ENCODE measurements at regions not wholly inside any gene's neighbourhood (a gene's known extent, or its start where the extent isn't known, plus 50 kb on each side); places are given as distances from the start of the nearest gene placed in this dataset.

GRCh38 chr1:79588719-79589118 is 582.2 kb upstream of the ADGRL4 start:
- Histone ChIP-seq H3K4ac (replicated peaks; ENCODE audit: insufficient read length, low read depth, low read length) (peak overlapping the region; percentile 75), H4K8ac (ENCODE audit: extremely low read depth, insufficient read depth, low read length) (no peak overlapping the region), H3K56ac (replicated peaks; ENCODE audit: insufficient read length, low read depth, low read length) (no peak overlapping the region), H2AK5ac (ENCODE audit: low read depth, low read length) (no peak overlapping the region), H3K9ac (replicated peaks in 1 of 4; ENCODE audit: extremely low read depth in 1 of 4, low read depth in 3 of 4, low read length in 3 of 4) (no peak overlapping the region), H2BK12ac (ENCODE audit: low read depth, low read length) (no peak overlapping the region), H2AFZ (ENCODE audit: low read length) (no peak overlapping the region), H3K27ac (ENCODE audit: low read depth, low read length) (no peak overlapping the region; the same call in 1 of the 2 replicates), H4K91ac (replicated peaks; ENCODE audit: insufficient read length, low read length) (no peak overlapping the region), H3K9me3 (ENCODE audit: insufficient read depth in 2 of 2, low read depth in 1 of 2, low read length in 1 of 2) (peaks cover 5 to 7% of the 10 kb centered on the region in 2 experiments; a peak in 3 of 4 replicates), H3K79me2 (ENCODE audit: control insufficient read depth in 1 of 2, insufficient read depth in 2 of 2, low read length in 2 of 2) (no peaks in the 10 kb centered on the region), H4K20me1 (replicated peaks in 1 of 2; ENCODE audit: control insufficient read depth in 1 of 2, insufficient read depth in 2 of 2, low read length in 2 of 2) (no peaks in the 10 kb centered on the region), H3K23me2 (ENCODE audit: low read depth, low read length) (no peaks in the 10 kb centered on the region), H2BK20ac (ENCODE audit: low read length) (no peak overlapping the region), H3K23ac (ENCODE audit: insufficient read length) (no peak overlapping the region), H3K14ac (ENCODE audit: insufficient read length) (no peak overlapping the region), H2BK15ac (ENCODE audit: low read length) (no peak overlapping the region), H2BK120ac (replicated peaks; ENCODE audit: low read depth, low read length) (no peak overlapping the region), H3K18ac (ENCODE audit: extremely low read depth, low read length) (no peak overlapping the region), H4K5ac (ENCODE audit: insufficient read length, low read depth, low read length) (peak overlapping the region; percentile 90), H2BK5ac (ENCODE audit: low read depth, low read length) (no peak overlapping the region), H3K4me1 (replicated peaks in 1 of 4; ENCODE audit: control insufficient read depth in 3 of 4, insufficient read depth in 4 of 4, low read length in 3 of 4) (peaks cover 0 to 14% (median 5%) of the 10 kb centered on the region in 4 experiments; a peak in 4 of 7 replicates), H3K79me1 (ENCODE audit: low read depth, low read length) (no peaks in the 10 kb centered on the region), H3K4me3 (ENCODE audit: extremely low read depth in 1 of 4, insufficient read depth in 2 of 4, low read depth in 3 of 4, low read length in 4 of 4) (peak overlapping the region in 1 of 4 experiments; percentile 5; a peak in 1 of 8 replicates), H3K27me3 (replicated peaks in 1 of 4; ENCODE audit: control insufficient read depth in 3 of 4, extremely low read depth in 1 of 4, insufficient read depth in 3 of 4, low read length in 3 of 4) (no peaks in the 10 kb centered on the region), H3K36me3 (ENCODE audit: control insufficient read depth in 2 of 4, insufficient read depth in 4 of 4, low read length in 3 of 4) (peaks cover 0 to 6% (median 0%) of the 10 kb centered on the region in 4 experiments; a peak in 1 of 8 replicates), H3K4me2 (ENCODE audit: insufficient read depth in 1 of 2, low read depth in 2 of 2, low read length in 2 of 2) (peak overlapping the region in 1 of 2 experiments; percentile 23; a peak in 1 of 4 replicates)
- ChIA-PET CTCF (ENCODE audit: partially characterized antibody) (no interaction called here), POLR2A (ENCODE audit: partially characterized antibody) (no interaction called here)
- WGBS, 2 experiments (ENCODE audit: extremely low coverage in 1 of 2, insufficient coverage in 1 of 2, insufficient read length in 1 of 2, insufficient replicate concordance in 2 of 2, low coverage in 1 of 2, low lambda C conversion rate in 2 of 2, missing lambda C conversion rate in 1 of 2): 3% methylated on average over 2 of the region's 2 CpGs; no CpG with 5 or more reads in 1 of the 2 experiments
- DNase-seq (ENCODE audit: low read depth in 1 of 2, low spot score in 2 of 2) (no peak), FAIRE-seq (peak; percentile 62)

Data from H1 (cell line).